ENCODE measurements at regions not wholly inside any gene's neighbourhood (a gene's known extent, or its start where the extent isn't known, plus 50 kb on each side); places are given as distances from the start of the nearest gene placed in this dataset.

DNA sequence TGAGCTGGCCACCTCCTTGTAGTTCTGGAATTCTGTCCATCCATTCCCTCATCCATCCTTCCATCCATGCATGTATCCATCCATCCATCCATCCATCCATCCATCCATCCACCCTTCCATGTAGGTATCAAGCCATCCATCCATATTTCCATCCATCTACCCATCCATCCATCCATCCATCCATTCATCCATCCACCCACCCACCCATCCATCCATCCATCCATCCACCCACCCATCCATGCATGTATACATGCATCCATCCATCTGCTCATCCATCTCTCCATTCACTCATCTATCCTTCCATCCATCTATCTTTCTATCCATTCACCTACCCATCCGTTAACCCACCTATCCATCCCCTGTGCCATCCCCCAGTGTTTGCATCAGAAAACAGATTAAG is 153.6 kb upstream of the STX18 start:
- no peaks in the 10 kb centered on the region for H3K36me3 ChIP-seq (ENCODE audit: control insufficient read depth in 2 of 2, extremely low read depth in 1 of 2, insufficient read depth in 2 of 2, low read length in 2 of 2)

More for the DNA sequence above, 153.6 kb upstream of the STX18 start:
- no peak overlapping the region for H3K27ac ChIP-seq (ENCODE audit: insufficient read depth, low read depth, low read length)
- no peak overlapping the region for H3K4me3 ChIP-seq (replicated peaks in 1 of 3; ENCODE audit: insufficient read depth in 1 of 3, low read depth in 1 of 3, low read length in 3 of 3)
- DNase-seq (ENCODE audit: low read depth, low spot score) = no peak
- no peaks in the 10 kb centered on the region for H3K79me2 ChIP-seq (ENCODE audit: control insufficient read depth, insufficient read depth, low read length)
- BruUV-seq (replicated peaks) = no TSS peak
- H3K9ac ChIP-seq (replicated peaks; ENCODE audit: extremely low read depth, insufficient read depth, low read length) = no peak overlapping the region
- no peaks in the 10 kb centered on the region for H3K9me3 ChIP-seq (replicated peaks; ENCODE audit: control insufficient read depth, insufficient read depth, low read length)
- intact Hi-C loops (cut with micrococcal nuclease) (no loop called here), dilution Hi-C loops (cut with MboI; ENCODE audit: extremely low pct_ligation_motif_present, low sequenced_read_pairs) (no loop called here)
- POLR2A ChIA-PET = no interaction called here
- no peak overlapping the region for H3K4me2 ChIP-seq (ENCODE audit: insufficient read depth, low read length)
- no peak overlapping the region for H2AFZ ChIP-seq (ENCODE audit: low read depth, low read length)
- CTCF ChIA-PET = interaction anchor here (0.7 kb wide), 1 partner anchor 10 kb away, joined by 3 read pairs; no protein-coding TSS in a partner anchor
- H3K27me3 ChIP-seq (ENCODE audit: control insufficient read depth in 2 of 2, insufficient read depth in 2 of 2, low read length in 2 of 2) = no peaks in the 10 kb centered on the region
- H3K4me1 ChIP-seq (ENCODE audit: control insufficient read depth, extremely low read depth, insufficient read depth, low read length) = no peaks in the 10 kb centered on the region
- no peak for FAIRE-seq
- no peak for TF ChIP-seq EZH2 (IDR thresholded peaks at IDR 0.05; ENCODE audit: borderline replicate concordance, low read depth, low read length, severe bottlenecking)
- no peak for TF ChIP-seq GATA2 (IDR thresholded peaks at IDR 0.05; ENCODE audit: insufficient read depth, insufficient read length, low read depth, low read length)
- TF ChIP-seq POLR2AphosphoS5 (IDR thresholded peaks at IDR 0.05; ENCODE audit: insufficient read depth, low read depth, low read length) = no peak
- TF ChIP-seq CTCF (IDR thresholded peaks at IDR 0.05; ENCODE audit: extremely low read depth in 1 of 2, insufficient read depth in 1 of 2, low read depth in 1 of 2, low read length in 2 of 2) = no peak
- no peak for TF ChIP-seq JUN (IDR thresholded peaks at IDR 0.05; ENCODE audit: borderline replicate concordance, insufficient read depth, insufficient read length, low read depth)
- no peak for TF ChIP-seq FOS (IDR thresholded peaks at IDR 0.05; ENCODE audit: borderline replicate concordance, insufficient read depth, low read length)
- no peak for TF ChIP-seq MYC (IDR thresholded peaks at IDR 0.05; ENCODE audit: low read depth, low read length)
- no peak for TF ChIP-seq POLR2A (IDR thresholded peaks at IDR 0.05; ENCODE audit: low read depth, low read length)
- no peak for TF ChIP-seq MAX (IDR thresholded peaks at IDR 0.05; ENCODE audit: insufficient read depth, insufficient read length)
- no peaks in the 10 kb centered on the region for H3K9me1 ChIP-seq (replicated peaks; ENCODE audit: control insufficient read depth, extremely low read depth, insufficient read depth, low read length)
- H4K20me1 ChIP-seq (replicated peaks; ENCODE audit: control insufficient read depth, extremely low read depth, insufficient read depth, low read length) = no peaks in the 10 kb centered on the region

Data from endothelial cell of umbilical vein (primary cell).